K562 (cell line): ENCODE measurements at regions not wholly inside any gene's neighbourhood (a gene's known extent, or its start where the extent isn't known, plus 50 kb on each side); places are given as distances from the start of the nearest gene placed in this dataset.

ENCODE experiments used
- EZH2 ChIP-seq: IDR thresholded peaks from 2 replicates; pipeline ENCODE4 v1.6.1; 2012; ENCODE audit warnings: low read depth, mild to moderate bottlenecking, inconsistent platforms, low read length, borderline replicate concordance
- FOS ChIP-seq: IDR thresholded peaks from 3 replicates; pipeline ENCODE4 v1.6.1; 2011; ENCODE audit not compliant: insufficient read length; ENCODE audit errors: extremely low read depth
- PHF8 ChIP-seq: fragments of 200-600 bp; sonication (generic); IDR thresholded peaks from 2 replicates; pipeline ENCODE4 v1.6.1; 2012; ENCODE audit warnings: mixed run types, mild to moderate bottlenecking, inconsistent platforms, low read length, moderate library complexity, borderline replicate concordance
- POLR3A ChIP-seq: IDR thresholded peaks from 2 replicates; pipeline ENCODE4 v1.6.1; 2011; ENCODE audit warnings: borderline replicate concordance, mild to moderate bottlenecking, moderate library complexity; ENCODE audit not compliant: insufficient read length, insufficient read depth; ENCODE audit errors: extremely low read depth
- RAD51 ChIP-seq: fragments of 450-650 bp; IDR thresholded peaks from 2 replicates; pipeline ENCODE4 v1.7.1; 2016; ENCODE audit warnings: low read depth, mild to moderate bottlenecking, borderline replicate concordance
- RUNX1 ChIP-seq: sonication (generic); IDR thresholded peaks from 2 replicates; pipeline ENCODE4 v1.6.1; 2016; ENCODE audit warnings: antibody characterized with exemption, low read depth
- SREBF1 ChIP-seq: fragments of 150-350 bp; IDR thresholded peaks from 2 replicates; pipeline ENCODE4 v1.6.1; 2014; ENCODE audit warnings: antibody characterized with exemption, low read depth, low read length, borderline replicate concordance
- YBX1 ChIP-seq: fragments of 450-650 bp; IDR thresholded peaks from 2 replicates; pipeline ENCODE4 v1.7.1; 2016; ENCODE audit warnings: mild to moderate bottlenecking
- TF ChIP-seq, protein P1 (sequence below), 3 experiments: IDR thresholded peaks in 2 of 3; conservative IDR thresholded peaks in 1 of 3; 2 replicates each; pipeline ENCODE4 v1.5.1; 2011 to 2012; ENCODE audit warnings: low read length in 3 of 3, mild to moderate bottlenecking in 3 of 3, control low read depth in 2 of 3, improper control_type of control experiment in 1 of 3, inconsistent platforms in 1 of 3, low read depth in 1 of 3, mixed read lengths in 1 of 3, moderate library complexity in 1 of 3; ENCODE audit not compliant: insufficient read depth in 2 of 3

DNA sequence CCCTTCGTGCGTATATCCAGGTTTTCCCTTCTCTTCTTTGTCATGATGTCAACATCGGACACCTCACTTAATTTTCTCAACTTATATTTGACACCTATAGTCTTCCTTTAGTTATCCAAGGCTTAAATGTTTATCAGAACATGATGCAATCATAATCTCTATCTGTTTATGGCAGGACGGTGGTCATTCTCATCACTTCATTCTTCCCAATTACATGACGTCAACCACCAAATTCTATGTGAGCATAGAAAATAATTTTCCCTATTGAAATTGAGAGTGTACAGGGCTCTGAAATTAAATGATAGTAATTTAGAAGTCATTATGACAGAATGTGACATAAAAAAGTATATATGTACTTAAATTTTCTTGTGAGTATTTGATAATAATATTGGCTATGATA lies 345.4 kb downstream of the CDH9 start:
- TF ChIP-seq SREBF1 (no peak), RUNX1 (no peak), FOS (no peak), YBX1 (no peak), EZH2 (no peak), RAD51 (no peak), PHF8 (no peak), POLR3A (no peak)
- TF ChIP-seq, protein P1, sequence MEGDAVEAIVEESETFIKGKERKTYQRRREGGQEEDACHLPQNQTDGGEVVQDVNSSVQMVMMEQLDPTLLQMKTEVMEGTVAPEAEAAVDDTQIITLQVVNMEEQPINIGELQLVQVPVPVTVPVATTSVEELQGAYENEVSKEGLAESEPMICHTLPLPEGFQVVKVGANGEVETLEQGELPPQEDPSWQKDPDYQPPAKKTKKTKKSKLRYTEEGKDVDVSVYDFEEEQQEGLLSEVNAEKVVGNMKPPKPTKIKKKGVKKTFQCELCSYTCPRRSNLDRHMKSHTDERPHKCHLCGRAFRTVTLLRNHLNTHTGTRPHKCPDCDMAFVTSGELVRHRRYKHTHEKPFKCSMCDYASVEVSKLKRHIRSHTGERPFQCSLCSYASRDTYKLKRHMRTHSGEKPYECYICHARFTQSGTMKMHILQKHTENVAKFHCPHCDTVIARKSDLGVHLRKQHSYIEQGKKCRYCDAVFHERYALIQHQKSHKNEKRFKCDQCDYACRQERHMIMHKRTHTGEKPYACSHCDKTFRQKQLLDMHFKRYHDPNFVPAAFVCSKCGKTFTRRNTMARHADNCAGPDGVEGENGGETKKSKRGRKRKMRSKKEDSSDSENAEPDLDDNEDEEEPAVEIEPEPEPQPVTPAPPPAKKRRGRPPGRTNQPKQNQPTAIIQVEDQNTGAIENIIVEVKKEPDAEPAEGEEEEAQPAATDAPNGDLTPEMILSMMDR (IDR thresholded peaks at IDR 0.05 in 2 of 3, conservative IDR thresholded peaks at IDR 0.05 in 1 of 3; ENCODE audit: insufficient read depth in 2 of 3, low read depth in 1 of 3, low read length in 3 of 3), result no peak
